HG03520 (cell line): ENCODE measurements at regions not wholly inside any gene's neighbourhood (a gene's known extent, or its start where the extent isn't known, plus 50 kb on each side); places are given as distances from the start of the nearest gene placed in this dataset.
"Not testable (repeated sequence)": the region's sequence is repeated elsewhere in the genome, so short reads cannot be mapped to it uniquely, and the experiment has no call there.

ENCODE experiments used
- ATAC-seq: cut with Tn5 transposase; IDR thresholded peaks from one replicate; pipeline ENCODE4 v1.9.1; 2021; ENCODE audit warnings: mild to moderate bottlenecking, moderate library complexity; ENCODE audit not compliant: unreplicated experiment

GRCh38 chr11:37957717-37958116 is 1359.7 kb upstream of the RAG2 start:
- no peak for ATAC-seq

GRCh38 chr11:37951996-37952395 is 1354.0 kb upstream of the RAG2 start:
- no peak for ATAC-seq

DNA sequence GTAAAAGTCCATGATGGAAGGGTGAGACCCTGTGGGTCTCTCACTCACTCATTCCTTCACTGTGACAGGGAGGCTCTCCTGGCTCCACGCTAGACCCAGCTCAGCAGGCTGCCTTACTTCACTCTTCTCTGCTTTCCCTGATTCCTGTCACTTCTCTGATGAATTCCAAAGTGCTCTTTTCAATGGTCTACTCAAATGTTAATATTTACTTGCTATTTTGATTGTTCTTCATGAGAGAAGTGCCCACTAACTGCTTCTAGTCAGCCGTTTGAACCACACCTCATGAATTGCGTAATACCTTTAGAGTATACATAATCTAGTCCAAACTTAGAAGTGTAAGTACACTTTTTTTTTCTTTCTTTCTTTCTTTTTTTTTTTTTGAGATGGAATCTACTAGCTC is 1350.2 kb upstream of the RAG2 start:
- ATAC-seq = no peak

DNA sequence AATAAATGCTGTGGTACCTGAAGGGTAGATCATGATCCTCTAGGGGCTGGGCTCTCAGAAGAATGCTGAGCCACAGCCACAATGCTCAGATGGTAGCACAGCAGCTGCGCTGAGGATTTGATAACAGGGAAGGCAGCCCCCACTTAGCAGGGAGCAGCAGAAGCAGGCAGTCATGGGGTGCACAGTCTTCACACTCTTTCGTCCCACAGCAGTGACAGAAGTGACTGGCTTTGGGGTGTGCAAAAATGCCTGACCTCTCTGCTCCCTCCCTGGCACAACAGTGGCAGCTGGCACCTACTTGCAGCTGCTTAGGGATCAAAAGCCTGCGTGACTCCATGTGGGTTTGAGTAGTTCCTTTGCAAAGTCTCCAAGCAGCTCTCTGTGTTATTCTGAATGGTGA is 1349.8 kb upstream of the RAG2 start:
- ATAC-seq = no peak

GRCh38 chr11:37946155-37946766 is 1348.2 kb upstream of the RAG2 start:
- ATAC-seq = no peak

GRCh38 chr11:37942081-37942480 is 1344.0 kb upstream of the RAG2 start:
- ATAC-seq = no peak

GRCh38 chr11:37929100-37929653 is 1331.1 kb upstream of the RAG2 start:
- no peak for ATAC-seq

GRCh38 chr11:37926772-37927171 is 1328.7 kb upstream of the RAG2 start:
- no peak for ATAC-seq

DNA sequence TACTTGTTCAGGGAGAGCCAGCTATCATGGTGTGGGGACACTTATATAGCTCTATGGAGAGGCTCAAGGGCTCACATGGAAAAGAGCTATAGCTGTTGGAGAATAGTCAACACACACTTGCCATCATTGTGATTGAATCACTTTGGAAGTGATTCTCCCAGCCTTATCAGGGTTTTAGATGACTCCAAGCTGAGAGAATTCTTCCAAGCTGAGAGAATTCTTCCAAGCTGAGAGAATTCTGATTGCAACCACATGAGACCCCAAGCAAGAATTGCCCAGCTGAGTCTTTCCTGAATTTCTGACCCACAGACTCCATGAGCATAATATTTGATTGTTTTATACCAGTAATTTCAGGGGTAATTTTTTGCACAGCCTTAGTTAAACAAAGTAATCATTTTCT is 1318.3 kb upstream of the RAG2 start:
- ATAC-seq = no peak

GRCh38 chr11:37914859-37915258 is 1316.8 kb upstream of the RAG2 start:
- ATAC-seq = no peak

DNA sequence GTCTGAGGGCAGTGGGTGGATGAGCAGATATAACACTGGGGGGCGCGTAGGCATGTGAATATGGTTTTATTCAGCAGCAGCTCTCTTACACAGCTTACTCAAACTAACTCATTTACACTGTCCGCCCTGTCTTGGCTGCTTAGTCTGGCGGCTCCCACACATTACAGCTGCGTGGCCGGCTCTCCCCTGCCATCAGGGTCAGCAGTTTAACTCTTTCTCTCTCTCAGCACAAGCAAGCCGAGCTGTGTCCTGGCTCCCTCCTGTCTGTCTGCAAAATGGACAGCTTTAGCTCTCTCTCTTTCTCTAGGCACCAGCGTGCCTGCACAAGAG is 1310.1 kb upstream of the RAG2 start:
- ATAC-seq = no peak

GRCh38 chr11:37907436-37908218 is 1309.6 kb upstream of the RAG2 start:
- no peak for ATAC-seq

GRCh38 chr11:37905707-37906417 is 1307.8 kb upstream of the RAG2 start:
- ATAC-seq = no peak

GRCh38 chr11:37896016-37896415 is 1298.0 kb upstream of the RAG2 start:
- no peak for ATAC-seq

GRCh38 chr11:37881741-37882140 is 1283.7 kb upstream of the RAG2 start:
- no peak for ATAC-seq

DNA sequence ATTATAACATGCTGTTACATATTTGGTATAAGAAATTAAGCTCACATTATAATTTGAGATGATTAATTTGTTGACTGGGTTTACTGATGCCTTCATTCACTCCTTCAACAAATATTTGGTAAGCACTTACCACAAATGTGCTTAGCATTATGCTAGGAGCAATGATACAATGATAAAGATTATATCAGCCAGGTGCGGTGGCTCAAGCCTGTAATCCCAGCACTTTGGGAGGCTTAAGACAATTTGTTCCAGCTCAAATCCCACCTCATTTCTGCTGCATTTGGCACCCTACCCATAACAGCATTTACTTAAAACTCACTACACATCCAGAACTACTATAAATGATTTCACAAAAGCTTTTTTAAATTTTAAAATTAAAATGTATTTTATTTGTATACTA is 1263.6 kb upstream of the RAG2 start:
- ATAC-seq = no peak

DNA sequence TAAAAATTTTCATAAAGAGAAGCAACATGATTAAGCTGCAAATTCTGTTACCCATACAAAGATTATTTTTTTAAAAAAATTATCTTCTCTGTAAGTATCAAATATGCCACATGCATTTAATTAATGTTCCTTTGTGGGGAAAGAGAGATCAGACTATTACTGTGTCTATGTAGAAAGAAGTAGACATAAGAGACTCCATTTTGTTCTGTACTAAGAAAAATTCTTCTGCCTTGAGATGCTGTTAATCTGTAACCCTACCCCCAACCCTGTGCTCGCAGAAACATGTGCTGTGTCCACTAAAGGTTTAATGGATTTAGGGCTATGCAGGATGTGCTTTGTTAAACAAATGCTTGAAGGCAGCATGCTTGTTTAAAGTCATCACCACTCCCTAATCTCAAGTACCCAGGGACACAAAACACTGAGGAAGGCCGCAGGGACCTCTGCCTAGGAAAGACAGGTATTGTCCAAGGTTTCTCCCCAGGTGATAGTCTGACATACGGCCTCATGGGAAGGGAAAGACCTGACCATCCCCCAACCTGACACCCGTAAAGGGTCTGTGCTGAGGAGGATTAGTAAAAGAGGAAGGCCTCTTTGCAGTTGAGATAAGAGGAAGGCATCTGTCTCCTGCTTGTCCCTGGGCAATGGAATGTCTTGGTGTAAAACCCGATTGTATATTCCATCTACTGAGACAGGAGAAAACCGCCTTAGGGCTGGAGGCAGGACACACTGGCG is 1260.9 kb upstream of the RAG2 start:
- not testable (repeated sequence) for ATAC-seq

DNA sequence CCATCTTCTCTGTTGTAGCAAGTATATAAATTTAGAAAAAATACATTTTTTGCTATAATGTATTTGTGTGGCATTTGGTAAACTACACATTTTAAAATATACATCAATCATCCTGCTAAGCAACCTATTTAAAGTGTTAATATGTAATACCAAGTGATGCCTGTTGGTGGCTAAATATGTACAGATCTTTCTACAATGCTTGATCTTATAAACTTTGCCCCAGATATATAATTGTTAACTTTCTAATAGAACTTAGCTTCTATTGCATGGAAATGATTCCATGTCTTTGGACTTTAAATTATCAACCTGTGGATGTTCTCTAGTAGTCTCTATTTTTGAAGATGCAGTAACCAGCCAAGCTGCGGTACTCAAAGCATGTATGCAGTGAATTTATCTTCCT is 1260.4 kb upstream of the RAG2 start:
- no peak for ATAC-seq

DNA sequence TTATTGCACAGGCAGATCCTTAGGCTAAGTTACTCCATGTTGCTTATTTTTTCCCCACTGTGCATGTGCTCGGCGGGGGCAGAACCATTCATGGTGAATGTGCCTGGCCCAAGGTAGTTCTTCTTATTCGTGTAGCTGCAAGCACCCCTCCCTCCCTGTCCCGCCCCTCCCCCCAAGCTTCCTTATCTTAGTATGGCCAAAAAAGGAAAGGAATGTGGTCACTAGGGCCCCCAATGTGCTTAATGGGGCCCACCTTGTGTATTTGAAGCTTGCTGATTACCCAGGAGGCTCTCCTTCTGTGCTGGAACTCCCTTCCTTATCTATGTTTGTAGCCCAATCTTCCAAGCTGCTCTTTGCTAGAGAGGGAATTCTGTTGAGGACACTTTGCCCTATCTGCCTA is 1259.7 kb upstream of the RAG2 start:
- no peak for ATAC-seq

- no peak for ATAC-seq
These were observed 1251.7 kb upstream of the RAG2 start for GRCh38 chr11:37849706-37850105.

- ATAC-seq = no peak
These were observed 1245.6 kb upstream of the RAG2 start for GRCh38 chr11:37843603-37844002.
